ENCODE measurements at regions not wholly inside any gene's neighbourhood (a gene's known extent, or its start where the extent isn't known, plus 50 kb on each side); places are given as distances from the start of the nearest gene placed in this dataset.

DNA sequence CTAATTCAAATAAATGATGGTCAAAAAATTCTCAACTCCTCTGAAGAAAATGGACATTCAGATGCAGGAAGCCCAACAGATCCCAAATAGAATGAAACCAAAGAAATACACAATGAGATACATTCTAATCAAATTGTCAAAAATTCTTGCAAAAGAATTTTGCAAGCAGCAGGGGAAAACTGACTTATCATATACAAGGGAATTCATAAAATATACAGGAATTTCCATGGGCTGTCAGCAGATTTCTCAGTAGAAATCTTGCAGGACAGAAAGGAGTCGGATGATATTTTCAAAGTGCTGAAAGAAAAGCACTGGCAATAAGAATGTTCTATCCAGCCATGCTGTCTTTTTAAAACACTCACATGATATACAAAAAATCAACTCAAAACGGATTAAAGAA, 194.6 kb upstream of the ZC3H12C start (continued):
- TF ChIP-seq, protein P1, sequence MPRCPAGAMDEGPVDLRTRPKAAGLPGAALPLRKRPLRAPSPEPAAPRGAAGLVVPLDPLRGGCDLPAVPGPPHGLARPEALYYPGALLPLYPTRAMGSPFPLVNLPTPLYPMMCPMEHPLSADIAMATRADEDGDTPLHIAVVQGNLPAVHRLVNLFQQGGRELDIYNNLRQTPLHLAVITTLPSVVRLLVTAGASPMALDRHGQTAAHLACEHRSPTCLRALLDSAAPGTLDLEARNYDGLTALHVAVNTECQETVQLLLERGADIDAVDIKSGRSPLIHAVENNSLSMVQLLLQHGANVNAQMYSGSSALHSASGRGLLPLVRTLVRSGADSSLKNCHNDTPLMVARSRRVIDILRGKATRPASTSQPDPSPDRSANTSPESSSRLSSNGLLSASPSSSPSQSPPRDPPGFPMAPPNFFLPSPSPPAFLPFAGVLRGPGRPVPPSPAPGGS (IDR thresholded peaks at IDR 0.05; ENCODE audit: borderline replicate concordance, insufficient read depth, low read depth, low read length, poor library complexity, severe bottlenecking), result no peak
- TF ChIP-seq, protein P2, sequence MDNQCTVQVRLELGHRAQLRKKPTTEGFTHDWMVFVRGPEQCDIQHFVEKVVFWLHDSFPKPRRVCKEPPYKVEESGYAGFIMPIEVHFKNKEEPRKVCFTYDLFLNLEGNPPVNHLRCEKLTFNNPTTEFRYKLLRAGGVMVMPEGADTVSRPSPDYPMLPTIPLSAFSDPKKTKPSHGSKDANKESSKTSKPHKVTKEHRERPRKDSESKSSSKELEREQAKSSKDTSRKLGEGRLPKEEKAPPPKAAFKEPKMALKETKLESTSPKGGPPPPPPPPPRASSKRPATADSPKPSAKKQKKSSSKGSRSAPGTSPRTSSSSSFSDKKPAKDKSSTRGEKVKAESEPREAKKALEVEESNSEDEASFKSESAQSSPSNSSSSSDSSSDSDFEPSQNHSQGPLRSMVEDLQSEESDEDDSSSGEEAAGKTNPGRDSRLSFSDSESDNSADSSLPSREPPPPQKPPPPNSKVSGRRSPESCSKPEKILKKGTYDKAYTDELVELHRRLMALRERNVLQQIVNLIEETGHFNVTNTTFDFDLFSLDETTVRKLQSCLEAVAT (IDR thresholded peaks at IDR 0.05), result no peak

GRCh38 chr11:109902764-109903433, 190.3 kb upstream of the ZC3H12C start:
- Histone ChIP-seq H3K4me2 (ENCODE audit: control insufficient read depth, insufficient read depth) (no peak overlapping the region), H3K36me3 (ENCODE audit: control insufficient read depth in 2 of 2, insufficient read depth in 2 of 2, low read length in 1 of 2) (no peaks in the 10 kb centered on the region), H3K9me3 (replicated peaks; ENCODE audit: control insufficient read depth, insufficient read depth, low read length) (peaks cover 1% of the 10 kb centered on the region; the same call in 2 of the 3 replicates), H3K79me2 (ENCODE audit: control insufficient read depth, insufficient read depth, low read length) (no peaks in the 10 kb centered on the region), H3K27me3 (replicated peaks in 1 of 2; ENCODE audit: control insufficient read depth in 2 of 2, insufficient read depth in 2 of 2, low read length in 1 of 2) (no peaks in the 10 kb centered on the region; a peak in 1 of 4 replicates), H3K27ac (ENCODE audit: control insufficient read depth, insufficient read depth) (no peak overlapping the region), H4K20me1 (ENCODE audit: control insufficient read depth, insufficient read depth) (no peaks in the 10 kb centered on the region), H3K4me1 (ENCODE audit: control insufficient read depth, insufficient read depth, low read length) (no peaks in the 10 kb centered on the region), H3K4me3 (no peak overlapping the region), H2AFZ (ENCODE audit: control insufficient read depth, low read depth, low read length) (no peak overlapping the region), H3K9ac (ENCODE audit: control insufficient read depth, insufficient read depth, low read length) (no peak overlapping the region)
- ChIA-PET SMC1A (ENCODE audit: uncharacterized antibody, unreplicated experiment) (no interaction called here), RAD21 (ENCODE audit: unreplicated experiment) (no interaction called here), CTCF (no interaction called here), POLR2A (no interaction called here)
- intact Hi-C loops (cut with micrococcal nuclease; ENCODE audit: unreplicated experiment) (no loop called here), in situ Hi-C loops (cut with MboI) (no loop called here)
- 45% methylated on average over 4 of the region's 5 CpGs for WGBS (ENCODE audit: insufficient coverage, insufficient replicate concordance, low lambda C conversion rate, missing lambda C conversion rate)
- no TSS peak for BruUV-seq (replicated peaks)
- TF ChIP-seq PAX8 (IDR thresholded peaks at IDR 0.05) (no peak), REST (IDR thresholded peaks at IDR 0.05; ENCODE audit: low read depth, low read length) (no peak), FOXK2 (IDR thresholded peaks at IDR 0.05) (no peak), BRCA1 (IDR thresholded peaks at IDR 0.05; ENCODE audit: low read depth, low read length) (no peak)
- FAIRE-seq, result no peak
- DNase-seq (ENCODE audit: low read depth, low spot score), result no peak
- no peak for ATAC-seq
